22Rv1 (cell line): ENCODE measurements at regions not wholly inside any gene's neighbourhood (a gene's known extent, or its start where the extent isn't known, plus 50 kb on each side); places are given as distances from the start of the nearest gene placed in this dataset.

ENCODE experiments used
- CTCF ChIP-seq: fragments of 450-650 bp; IDR thresholded peaks from 2 replicates; pipeline ENCODE4 v1.5.1; 2017; ENCODE audit warnings: mild to moderate bottlenecking
- ZFX ChIP-seq: fragments of 450-650 bp; IDR thresholded peaks from 2 replicates; pipeline ENCODE4 v1.6.1; 2017; ENCODE audit warnings: antibody characterized with exemption, borderline replicate concordance

GRCh38 chr5:68093455-68094159, 121.9 kb upstream of the PIK3R1 start:
- TF ChIP-seq CTCF (no peak), ZFX (no peak)
